Endothelial cell of umbilical vein (primary cell): ENCODE measurements at regions not wholly inside any gene's neighbourhood (a gene's known extent, or its start where the extent isn't known, plus 50 kb on each side); places are given as distances from the start of the nearest gene placed in this dataset.

Experiments
- BruUV-seq: library from RNA; stranded (reverse); fragments of 400-500 nt; replicated peaks from 2 replicates; lab custom pipeline; 2021; lab: Mats Ljungman, UMichigan
- CTCF ChIA-PET: fragments of 300-600, 350-600 bp; sonication (Branson Sonifier 250); formaldehyde crosslinking; loops from one replicate; lab custom pipeline; 2021; ENCODE audit warnings: antibody characterized with exemption, inconsistent platforms; lab: Charles Lee
- POLR2A ChIA-PET: fragments of 300-600, 350-600 bp; sonication (Branson Sonifier 250); formaldehyde crosslinking; loops from one replicate; lab custom pipeline; 2021; ENCODE audit warnings: antibody characterized with exemption, inconsistent platforms; lab: Charles Lee
- DNase-seq: peaks from one replicate; pipeline ENCODE4 v3.0.0-alpha.2; 2011; ENCODE audit warnings: low read depth, low spot score
- FAIRE-seq: peaks from 2 replicates; lab custom pipeline; 2011; peaks lifted over from hg19 to GRCh38; lab: Jason Lieb, UNC
- H2AFZ ChIP-seq: 2 replicates; pipeline ENCODE4 v1.6.0; 2012; ENCODE audit warnings: low read depth, low read length, control low read depth, inconsistent platforms
- H3K27ac ChIP-seq: 2 replicates; pipeline ENCODE4 v1.5.1; 2011; ENCODE audit warnings: low read depth, mild to moderate bottlenecking, control low read depth, low read length, moderate library complexity; ENCODE audit not compliant: insufficient read depth
- H3K27me3 ChIP-seq, 2 experiments: 2 replicates each; pipeline versions ENCODE4 v1.6.0 to v1.6.1; 2011; ENCODE audit warnings: low read length in 2 of 2, mixed read lengths in 1 of 2; ENCODE audit not compliant: control insufficient read depth in 2 of 2, insufficient read depth in 2 of 2
- H3K36me3 ChIP-seq, 2 experiments: 2 replicates in 1 of 2; 3 replicates in 1 of 2; pipeline ENCODE4 v1.5.1; 2011; ENCODE audit warnings: low read length in 2 of 2, mild to moderate bottlenecking in 1 of 2, moderate library complexity in 1 of 2; ENCODE audit not compliant: control insufficient read depth in 2 of 2, insufficient read depth in 2 of 2; ENCODE audit errors: extremely low read depth in 1 of 2
- H3K4me1 ChIP-seq: 3 replicates; pipeline ENCODE4 v1.5.1; 2011; ENCODE audit warnings: mild to moderate bottlenecking, low read length; ENCODE audit not compliant: control insufficient read depth, insufficient read depth; ENCODE audit errors: extremely low read depth
- H3K4me2 ChIP-seq: 2 replicates; pipeline ENCODE4 v1.6.1; 2011; ENCODE audit warnings: low read length, control low read depth, mixed read lengths; ENCODE audit not compliant: insufficient read depth
- H3K4me3 ChIP-seq, 3 experiments: fragments of 200-600 bp in 1 of 3; sonication (generic), shearing (Covaris generic) in 1 of 3; replicated peaks in 1 of 3; 2 replicates each; pipeline ENCODE4 v1.5.1; 2011 to 2016; ENCODE audit warnings: control low read depth in 3 of 3, low read length in 3 of 3, mild to moderate bottlenecking in 2 of 3, inconsistent platforms in 1 of 3, low read depth in 1 of 3, moderate library complexity in 1 of 3; ENCODE audit not compliant: insufficient read depth in 1 of 3
- H3K79me2 ChIP-seq: 2 replicates; pipeline ENCODE4 v1.6.0; 2012; ENCODE audit warnings: low read length, inconsistent platforms; ENCODE audit not compliant: control insufficient read depth, insufficient read depth
- H3K9ac ChIP-seq: replicated peaks from 2 replicates; pipeline ENCODE3; 2011; ENCODE audit warnings: low read length, control low read depth; ENCODE audit not compliant: insufficient read depth; ENCODE audit errors: extremely low read depth
- H3K9me1 ChIP-seq: replicated peaks from 3 replicates; pipeline ENCODE4 v1.6.0; 2011; ENCODE audit warnings: mild to moderate bottlenecking, low read length; ENCODE audit not compliant: control insufficient read depth, insufficient read depth; ENCODE audit errors: extremely low read depth
- H3K9me3 ChIP-seq: replicated peaks from 2 replicates; pipeline ENCODE4 v1.5.1; 2012; ENCODE audit warnings: low read length, inconsistent platforms; ENCODE audit not compliant: control insufficient read depth, insufficient read depth
- H4K20me1 ChIP-seq: replicated peaks from 2 replicates; pipeline ENCODE3; 2011; ENCODE audit warnings: mild to moderate bottlenecking, low read length; ENCODE audit not compliant: control insufficient read depth, insufficient read depth; ENCODE audit errors: extremely low read depth
- EZH2 ChIP-seq: IDR thresholded peaks from 2 replicates; pipeline ENCODE4 v1.6.1; 2012; ENCODE audit warnings: borderline replicate concordance, low read depth, mild to moderate bottlenecking, moderate library complexity, low read length, inconsistent platforms; ENCODE audit not compliant: severe bottlenecking
- FOS ChIP-seq: IDR thresholded peaks from 2 replicates; pipeline ENCODE4 v1.6.1; 2011; ENCODE audit warnings: mild to moderate bottlenecking, low read length, moderate library complexity, borderline replicate concordance; ENCODE audit not compliant: insufficient read depth
- GATA2 ChIP-seq: IDR thresholded peaks from 2 replicates; pipeline ENCODE4 v1.7.0; 2011; ENCODE audit warnings: low read depth, mild to moderate bottlenecking, moderate library complexity, mixed read lengths, low read length; ENCODE audit not compliant: insufficient read length, insufficient read depth
- JUN ChIP-seq: IDR thresholded peaks from 2 replicates; pipeline ENCODE4 v1.6.1; 2011; ENCODE audit warnings: borderline replicate concordance, low read depth; ENCODE audit not compliant: insufficient read length, insufficient read depth
- MYC ChIP-seq: IDR thresholded peaks from one replicate; pipeline ENCODE4 v1.6.1; 2011; ENCODE audit warnings: mild to moderate bottlenecking, low read depth, low read length
- POLR2A ChIP-seq: IDR thresholded peaks from 2 replicates; pipeline ENCODE4 v1.6.1; 2012; ENCODE audit warnings: low read depth, mild to moderate bottlenecking, control low read depth, low read length
- POLR2AphosphoS5 ChIP-seq: IDR thresholded peaks from 2 replicates; pipeline ENCODE4 v1.6.1; 2012; ENCODE audit warnings: low read depth, mild to moderate bottlenecking, control low read depth, low read length, moderate library complexity; ENCODE audit not compliant: insufficient read depth
- dilution Hi-C: fragments of 300-500 bp; cut with MboI; formaldehyde crosslinking; loops from one replicate; pipeline ENCODE4 v1.15.0; 2019; ENCODE audit warnings: low sequenced_read_pairs; ENCODE audit not compliant: extremely low pct_ligation_motif_present
- intact Hi-C: fragments of 100-400 bp; cut with micrococcal nuclease; formaldehyde crosslinking; loops from one replicate; pipeline ENCODE4 v1.10.0; 2022
- TF ChIP-seq, protein P1 (sequence below): IDR thresholded peaks from 2 replicates; pipeline ENCODE4 v1.6.1; 2011; ENCODE audit not compliant: insufficient read depth, insufficient read length
- TF ChIP-seq, protein P2 (sequence below), 2 donors: IDR thresholded peaks; 1 replicate in 1 of 2; 2 replicates in 1 of 2; pipeline ENCODE4 v1.5.1; 2011; ENCODE audit warnings: low read length in 2 of 2, mild to moderate bottlenecking in 2 of 2, moderate library complexity in 2 of 2, control low read depth in 1 of 2, inconsistent platforms in 1 of 2, low read depth in 1 of 2; ENCODE audit not compliant: insufficient read depth in 1 of 2; ENCODE audit errors: extremely low read depth in 1 of 2

GRCh38 chr4:36000941-36001557, 243.3 kb downstream of the ARAP2 start:
- Histone ChIP-seq H3K27ac (no peak overlapping the region), H4K20me1 (no peaks in the 10 kb centered on the region), H3K4me1 (no peaks in the 10 kb centered on the region), H3K9ac (no peak overlapping the region), H3K4me2 (no peak overlapping the region), H3K9me1 (no peaks in the 10 kb centered on the region), H2AFZ (no peak overlapping the region), H3K4me3 (no peak overlapping the region), H3K9me3 (peaks cover 2% of the 10 kb centered on the region), H3K36me3 (no peaks in the 10 kb centered on the region), H3K27me3 (no peaks in the 10 kb centered on the region), H3K79me2 (no peaks in the 10 kb centered on the region)
- no peak for FAIRE-seq
- ChIA-PET CTCF (no interaction called here), POLR2A (no interaction called here)
- DNase-seq, result no peak
- BruUV-seq, result no TSS peak
- intact Hi-C loops, result no loop called here
- dilution Hi-C loops, result no loop called here
- TF ChIP-seq GATA2 (no peak), FOS (no peak), JUN (no peak), MYC (no peak), EZH2 (no peak), POLR2A (no peak), POLR2AphosphoS5 (no peak)
- TF ChIP-seq, protein P1, sequence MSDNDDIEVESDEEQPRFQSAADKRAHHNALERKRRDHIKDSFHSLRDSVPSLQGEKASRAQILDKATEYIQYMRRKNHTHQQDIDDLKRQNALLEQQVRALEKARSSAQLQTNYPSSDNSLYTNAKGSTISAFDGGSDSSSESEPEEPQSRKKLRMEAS, result no peak
- TF ChIP-seq, protein P2, sequence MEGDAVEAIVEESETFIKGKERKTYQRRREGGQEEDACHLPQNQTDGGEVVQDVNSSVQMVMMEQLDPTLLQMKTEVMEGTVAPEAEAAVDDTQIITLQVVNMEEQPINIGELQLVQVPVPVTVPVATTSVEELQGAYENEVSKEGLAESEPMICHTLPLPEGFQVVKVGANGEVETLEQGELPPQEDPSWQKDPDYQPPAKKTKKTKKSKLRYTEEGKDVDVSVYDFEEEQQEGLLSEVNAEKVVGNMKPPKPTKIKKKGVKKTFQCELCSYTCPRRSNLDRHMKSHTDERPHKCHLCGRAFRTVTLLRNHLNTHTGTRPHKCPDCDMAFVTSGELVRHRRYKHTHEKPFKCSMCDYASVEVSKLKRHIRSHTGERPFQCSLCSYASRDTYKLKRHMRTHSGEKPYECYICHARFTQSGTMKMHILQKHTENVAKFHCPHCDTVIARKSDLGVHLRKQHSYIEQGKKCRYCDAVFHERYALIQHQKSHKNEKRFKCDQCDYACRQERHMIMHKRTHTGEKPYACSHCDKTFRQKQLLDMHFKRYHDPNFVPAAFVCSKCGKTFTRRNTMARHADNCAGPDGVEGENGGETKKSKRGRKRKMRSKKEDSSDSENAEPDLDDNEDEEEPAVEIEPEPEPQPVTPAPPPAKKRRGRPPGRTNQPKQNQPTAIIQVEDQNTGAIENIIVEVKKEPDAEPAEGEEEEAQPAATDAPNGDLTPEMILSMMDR (IDR thresholded peaks at IDR 0.05; ENCODE audit: extremely low read depth in 1 of 2, insufficient read depth in 1 of 2, low read depth in 1 of 2, low read length in 2 of 2), result no peak
